OCI-M2 (cell line): ENCODE measurements at regions not wholly inside any gene's neighbourhood (a gene's known extent, or its start where the extent isn't known, plus 50 kb on each side); places are given as distances from the start of the nearest gene placed in this dataset.

Experiments
- DNase-seq: peaks from one replicate; lab custom pipeline; 2025; ENCODE audit not compliant: unreplicated experiment; lab: John Stamatoyannopoulos, UW

DNA sequence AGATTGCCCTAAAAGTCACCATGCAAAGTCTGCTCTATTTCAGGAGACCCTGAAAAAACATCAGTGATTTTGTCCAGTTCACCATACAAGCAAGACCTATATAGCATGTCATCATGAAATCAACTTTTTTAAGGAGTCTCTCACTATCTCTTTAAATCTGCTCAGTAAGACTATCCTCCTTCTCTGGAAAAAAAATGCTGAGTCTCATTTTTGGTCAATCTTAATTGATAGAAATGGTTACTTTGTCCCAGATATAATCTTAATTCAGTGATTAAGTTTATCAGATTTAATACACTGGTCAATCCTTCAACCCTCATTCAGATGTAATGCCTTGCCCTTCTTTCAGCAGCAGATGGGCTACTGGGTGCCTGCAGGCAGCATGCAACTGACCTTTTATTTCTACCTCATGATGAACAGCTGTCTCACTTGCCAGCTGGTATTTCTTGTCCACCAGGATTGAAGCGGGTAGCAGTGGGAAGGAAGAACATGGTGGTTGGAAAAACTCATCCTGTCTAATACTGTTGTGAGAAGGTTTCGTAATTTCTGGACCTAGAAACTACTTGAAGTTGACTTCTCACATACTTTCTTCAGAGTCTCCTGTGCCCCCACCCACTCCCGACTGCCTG is 375.3 kb downstream of the DNAH5 start:
- no peak for DNase-seq

DNA sequence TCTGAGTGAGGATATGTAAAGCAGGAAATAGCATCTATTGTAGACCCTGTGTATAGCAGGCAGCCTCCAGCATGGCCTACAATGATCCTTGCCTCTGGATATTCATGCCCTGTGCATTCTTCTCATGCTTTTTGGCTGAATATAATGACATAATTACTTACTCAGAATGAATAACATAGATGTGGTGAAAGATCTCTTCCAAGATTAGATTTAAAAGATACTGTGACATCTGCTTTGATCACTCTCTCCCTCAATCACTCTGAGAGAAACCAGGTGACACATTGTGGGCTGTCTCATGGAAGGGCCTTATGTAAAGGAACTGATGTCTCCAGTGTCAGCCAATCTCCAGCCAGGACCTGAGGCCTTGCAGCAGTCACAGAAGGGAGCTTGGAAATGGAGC is 376.7 kb downstream of the DNAH5 start:
- DNase-seq = no peak

DNA sequence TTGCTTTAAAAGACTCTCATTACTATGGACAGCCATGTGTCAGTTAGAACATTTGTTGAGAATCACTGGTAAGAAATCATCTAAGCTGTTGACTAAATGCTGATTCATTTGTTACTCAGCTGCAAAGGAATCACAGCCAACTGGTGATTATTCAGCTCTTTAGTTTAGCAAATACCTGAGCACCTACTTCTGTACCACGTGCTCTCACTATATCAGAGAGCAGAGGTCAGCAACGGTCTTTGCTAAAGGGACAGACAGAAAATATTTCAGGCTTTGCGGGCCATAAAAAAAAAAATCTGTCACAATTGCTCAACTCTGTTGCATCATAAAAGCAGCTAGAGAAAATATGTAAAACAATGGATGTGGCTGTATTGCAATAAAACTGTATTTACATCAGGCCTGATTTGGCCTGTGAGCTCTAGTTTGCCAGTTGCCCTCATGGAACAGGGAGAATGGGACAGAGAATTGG is 377.6 kb downstream of the DNAH5 start:
- DNase-seq = no peak

DNA sequence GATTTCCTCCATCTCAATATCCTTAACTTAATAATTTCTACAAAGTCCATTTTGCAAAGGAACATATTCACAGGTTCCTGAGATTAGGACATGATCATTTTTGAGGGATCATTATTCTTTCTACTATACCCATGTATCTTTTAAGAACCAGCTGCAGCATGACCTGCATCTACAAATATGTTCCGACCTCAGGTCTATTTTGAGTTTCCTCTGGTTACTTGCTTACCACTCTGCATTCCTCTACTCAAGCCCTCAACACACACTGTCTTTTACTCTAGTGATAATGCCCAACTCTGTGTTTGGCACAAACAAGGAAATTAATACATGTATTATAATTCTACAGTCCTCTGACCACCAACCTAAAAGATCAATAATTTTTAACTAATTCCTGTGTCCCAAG is 386.1 kb downstream of the DNAH5 start:
- DNase-seq = no peak

DNA sequence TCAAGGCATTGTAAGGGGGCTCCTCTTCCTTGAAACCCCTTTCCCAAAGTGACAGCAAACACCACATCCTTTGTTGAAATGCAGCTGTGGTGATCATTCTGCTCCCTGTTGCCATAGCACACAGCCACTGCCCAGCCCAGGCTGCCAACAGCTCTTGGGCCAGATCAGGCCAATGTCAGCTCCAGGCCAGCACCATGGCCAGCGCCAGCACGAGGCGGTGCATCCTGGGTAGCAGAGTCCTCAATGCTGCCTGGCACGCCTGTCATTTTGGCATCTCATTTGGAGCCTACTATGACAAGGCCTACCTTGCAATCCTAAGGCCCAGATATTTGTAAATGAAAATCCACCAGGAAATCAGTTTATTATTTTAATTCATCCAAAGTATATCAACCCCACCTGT is 390.6 kb downstream of the DNAH5 start:
- DNase-seq = no peak

DNA sequence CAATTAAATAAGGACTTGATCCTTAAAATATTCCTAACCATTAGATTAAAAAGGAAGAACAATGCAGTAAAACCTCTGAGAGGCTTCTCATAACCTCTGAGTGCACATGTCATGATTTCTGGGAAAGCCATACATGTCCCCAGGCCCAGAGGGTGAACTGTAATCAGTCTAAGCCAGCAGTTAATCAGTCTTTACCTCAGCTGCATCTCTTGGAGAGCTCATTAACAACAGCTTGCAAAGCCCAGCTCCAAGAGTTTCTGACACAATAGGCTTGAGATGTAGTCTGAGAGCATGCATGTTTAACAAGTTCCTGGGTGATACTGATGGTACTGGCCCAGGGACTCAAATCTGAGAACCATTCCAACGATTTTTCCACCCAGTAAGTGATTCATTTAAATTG is 392.1 kb downstream of the DNAH5 start:
- no peak for DNase-seq

DNA sequence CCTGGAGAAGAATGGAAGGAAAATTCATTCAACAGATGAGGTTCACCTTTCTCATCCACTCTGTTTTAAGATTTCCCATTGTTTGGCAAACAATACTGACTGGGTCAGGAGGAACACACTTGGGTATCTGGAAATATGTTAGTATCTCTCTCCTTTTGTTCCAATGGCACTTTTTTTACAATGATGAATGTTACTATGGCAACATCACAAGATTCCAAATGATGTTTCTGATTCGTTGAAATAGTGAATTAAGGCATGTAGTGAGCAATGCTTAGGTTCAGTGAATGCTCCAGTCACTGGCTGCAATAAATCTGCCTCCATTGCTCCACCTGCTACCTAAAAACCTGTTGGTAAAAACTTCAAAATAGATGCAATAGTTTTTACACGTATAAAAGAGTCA is 392.8 kb downstream of the DNAH5 start:
- no peak for DNase-seq

DNA sequence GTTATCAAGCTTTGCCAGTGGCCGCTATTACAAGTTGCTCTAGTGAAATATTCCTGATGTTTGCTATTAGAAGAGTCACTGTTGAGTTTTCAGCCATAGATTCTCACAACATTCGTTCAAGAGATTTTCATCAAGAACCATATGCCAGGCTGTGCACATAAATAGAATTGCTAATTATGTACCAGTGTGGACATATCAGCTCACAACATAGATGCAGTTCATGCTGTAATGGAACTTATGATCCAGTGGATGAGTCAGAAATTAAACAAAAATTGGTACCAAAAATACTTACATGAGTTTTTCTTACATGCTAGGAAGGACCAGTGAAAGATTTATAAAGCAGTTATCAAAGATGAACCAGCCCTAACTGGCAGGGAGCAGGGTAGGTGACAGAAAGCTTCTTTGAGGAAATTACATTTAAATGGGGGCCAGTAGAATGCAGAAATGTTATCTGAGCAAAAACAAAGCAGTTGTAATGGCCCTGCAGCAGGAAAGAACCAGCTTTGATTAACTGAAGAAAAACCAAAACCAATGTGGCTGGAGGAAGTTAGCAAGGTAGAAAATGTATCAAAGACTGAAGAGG is 404.2 kb downstream of the DNAH5 start:
- no peak for DNase-seq

DNA sequence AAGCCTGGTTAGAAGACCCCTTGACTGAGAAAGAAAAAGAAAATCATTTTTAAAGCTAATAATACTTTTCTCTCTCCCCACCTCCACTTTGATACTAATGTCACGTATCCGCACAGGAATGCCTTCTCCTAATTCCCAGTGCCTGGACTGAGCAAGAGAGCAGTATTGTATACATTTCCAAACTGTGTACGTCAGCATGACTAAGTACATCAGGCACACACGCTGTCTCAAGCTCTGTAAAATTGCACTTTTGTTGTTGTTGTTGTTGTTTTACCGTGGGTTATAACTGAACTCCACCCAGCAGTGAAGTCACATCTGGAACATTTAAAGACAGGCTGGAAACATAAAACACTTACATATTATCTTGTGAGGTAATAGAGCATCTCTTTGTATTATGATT is 407.6 kb downstream of the DNAH5 start:
- DNase-seq = no peak

DNA sequence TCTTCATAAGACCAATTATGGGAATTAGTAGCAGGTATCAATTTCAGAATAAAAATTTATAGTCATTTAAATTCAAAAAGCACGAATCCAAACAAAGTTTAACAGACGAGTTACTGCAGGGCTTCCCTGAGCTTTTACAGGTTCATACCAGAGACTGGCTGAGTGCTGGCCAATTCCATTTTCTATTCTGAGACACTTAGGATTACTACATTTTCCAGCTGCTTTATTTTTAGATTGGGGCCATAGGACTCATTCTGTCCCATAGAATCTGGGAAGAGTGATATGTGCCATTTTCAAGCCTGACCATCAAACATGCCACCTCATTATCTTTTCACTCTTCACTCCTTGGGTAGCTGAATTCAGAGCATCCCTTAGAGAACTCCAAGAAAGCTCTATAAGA is 410.7 kb downstream of the DNAH5 start:
- DNase-seq = no peak

DNA sequence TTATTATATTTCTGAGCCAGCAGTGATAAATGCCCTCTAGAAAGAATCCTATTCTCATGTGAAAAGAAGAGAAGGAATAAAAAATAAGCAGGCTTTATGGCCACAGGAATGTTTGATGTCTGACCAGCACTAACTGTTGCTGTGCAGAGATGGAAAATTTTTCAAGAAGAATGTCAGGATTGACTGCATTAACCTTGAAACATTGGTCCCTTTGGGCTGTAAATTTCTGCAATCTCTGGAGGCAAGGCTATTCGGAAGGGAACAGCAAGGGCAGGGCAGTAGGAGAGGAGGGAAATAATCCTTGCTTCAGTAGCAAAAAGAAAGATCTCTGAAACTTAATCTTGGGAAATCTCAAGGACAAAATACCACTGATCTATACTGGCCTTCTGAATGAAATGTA is 415.2 kb downstream of the DNAH5 start:
- no peak for DNase-seq

DNA sequence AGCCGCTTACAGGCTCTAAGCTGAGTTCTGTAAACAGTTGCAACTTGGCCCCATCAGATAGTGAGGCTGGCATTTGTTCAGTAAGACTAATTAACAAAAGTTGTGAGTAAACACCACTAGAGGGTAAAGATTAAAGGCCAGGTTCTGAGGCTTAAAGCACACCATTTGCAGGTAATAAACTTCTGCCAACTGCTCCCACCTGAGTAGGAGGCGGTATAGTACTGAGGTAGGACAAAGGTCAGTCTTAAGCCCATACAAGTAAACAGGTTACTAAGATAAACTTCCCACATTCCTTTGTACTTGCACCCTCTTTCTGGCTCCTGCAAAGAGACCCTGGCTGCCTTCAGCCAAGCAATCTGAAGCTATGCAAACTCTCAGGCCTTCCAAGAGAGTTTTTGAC is 419.6 kb downstream of the DNAH5 start:
- no peak for DNase-seq

DNA sequence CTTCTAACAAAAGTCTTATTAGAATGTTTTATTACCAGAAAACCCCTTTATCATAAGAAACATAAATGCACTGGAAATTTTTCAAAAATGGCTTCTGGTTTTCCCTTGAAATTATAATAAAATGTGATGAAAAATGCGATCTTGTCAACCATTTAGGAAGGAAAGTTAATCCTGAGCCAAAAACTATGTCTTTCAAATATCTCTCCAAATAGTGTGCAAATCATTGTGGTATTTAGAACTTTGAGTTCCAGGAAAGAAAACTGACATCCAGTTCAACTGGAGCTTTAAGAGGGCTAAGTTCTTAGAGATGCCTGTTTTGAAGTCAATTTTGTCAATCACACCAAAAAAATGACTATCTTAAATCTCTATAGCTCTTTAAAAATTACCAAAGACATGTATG is 425.4 kb downstream of the DNAH5 start:
- no peak for DNase-seq

DNA sequence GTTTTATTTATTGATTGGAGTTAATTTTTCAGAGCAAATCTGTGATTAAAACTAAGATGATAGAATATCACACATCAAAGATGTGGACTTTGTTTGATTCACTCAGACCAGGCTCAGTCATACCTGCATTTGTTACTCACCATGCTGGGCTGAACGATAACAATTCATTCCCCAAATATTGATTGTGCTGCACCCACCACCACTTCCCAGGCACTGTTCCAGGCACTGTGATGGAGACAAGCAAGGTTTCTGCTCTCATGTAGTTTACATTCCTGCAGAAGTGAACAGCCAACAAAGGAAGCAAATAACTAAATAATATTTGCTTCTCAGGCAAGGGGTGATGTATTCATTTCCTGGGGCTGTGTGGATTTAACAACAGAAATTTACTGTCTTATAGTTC is 428.3 kb downstream of the DNAH5 start:
- DNase-seq = no peak

DNA sequence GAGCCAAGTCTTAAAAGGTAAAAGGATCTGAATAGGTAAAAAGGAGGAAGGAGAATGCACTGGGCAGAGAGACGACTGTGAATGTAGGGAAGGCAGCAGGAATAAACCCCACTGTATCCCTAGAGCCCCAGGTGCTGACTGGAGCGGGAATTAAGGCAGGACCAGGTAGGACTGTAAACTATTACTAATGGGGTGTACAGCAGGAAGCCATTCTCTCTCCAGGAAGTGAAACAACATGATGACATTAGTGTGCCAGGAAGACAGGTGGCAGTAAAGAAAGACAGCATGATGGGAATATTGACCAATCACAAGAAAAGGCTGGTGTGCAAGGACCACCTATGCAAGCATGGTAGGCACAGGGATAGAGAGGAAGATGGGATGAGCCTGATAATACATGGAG is 433.0 kb downstream of the DNAH5 start:
- DNase-seq = no peak

DNA sequence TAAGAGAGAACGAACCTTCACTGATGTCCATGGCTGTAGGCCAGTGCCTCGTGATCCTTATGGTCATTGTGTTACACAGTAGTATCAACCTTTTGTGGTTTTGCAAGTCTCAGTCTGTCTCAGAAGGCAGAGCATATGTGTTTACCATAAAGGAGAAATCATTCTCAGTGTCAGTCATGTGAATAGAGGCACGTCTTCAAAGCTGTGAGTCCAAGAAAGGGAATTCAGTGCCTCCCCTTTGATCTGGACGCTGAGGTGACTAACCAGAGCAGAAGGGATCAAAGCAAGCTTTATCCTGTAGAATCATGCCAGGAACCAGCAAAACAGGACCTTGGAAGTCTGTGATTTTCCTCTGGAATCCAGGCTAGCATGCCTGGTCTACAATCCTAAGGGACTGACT is 433.9 kb downstream of the DNAH5 start:
- no peak for DNase-seq

DNA sequence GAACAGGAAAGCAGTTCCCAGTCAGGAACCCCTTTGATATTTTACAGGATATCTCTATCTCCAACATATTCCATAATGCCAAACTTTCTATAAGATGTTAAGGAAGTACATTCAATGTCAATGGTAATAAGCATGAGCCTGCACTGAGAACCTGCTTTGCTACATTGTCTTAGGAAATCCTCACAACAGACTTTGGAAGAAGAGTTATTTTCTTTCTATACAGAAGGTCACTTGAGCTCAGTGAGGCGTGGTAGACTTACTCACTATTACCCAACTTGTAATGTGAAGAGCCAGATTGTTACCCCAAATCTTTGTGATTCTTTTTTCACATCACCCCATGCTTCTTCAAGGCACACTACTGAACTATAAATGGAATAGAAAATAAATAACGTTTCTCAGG is 435.9 kb downstream of the DNAH5 start:
- no peak for DNase-seq

DNA sequence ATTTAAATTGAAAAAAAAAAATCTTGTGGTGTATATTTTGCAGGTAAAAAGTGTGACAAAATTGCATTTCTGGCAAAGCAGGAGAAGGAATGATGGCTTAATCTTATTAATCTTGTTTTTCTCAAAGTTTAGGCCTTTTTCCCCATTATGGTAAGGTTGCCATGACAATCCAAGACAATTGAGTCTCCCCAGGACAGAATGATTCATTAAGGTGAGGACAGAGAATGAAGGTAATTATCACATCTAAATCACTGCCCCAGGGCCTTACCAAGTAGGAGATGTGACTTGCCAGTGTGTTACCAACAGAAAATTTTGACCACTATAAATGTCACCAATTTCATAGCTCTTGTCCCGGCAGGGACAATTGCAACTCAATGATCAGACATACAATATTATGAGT is 439.2 kb downstream of the DNAH5 start:
- no peak for DNase-seq

DNA sequence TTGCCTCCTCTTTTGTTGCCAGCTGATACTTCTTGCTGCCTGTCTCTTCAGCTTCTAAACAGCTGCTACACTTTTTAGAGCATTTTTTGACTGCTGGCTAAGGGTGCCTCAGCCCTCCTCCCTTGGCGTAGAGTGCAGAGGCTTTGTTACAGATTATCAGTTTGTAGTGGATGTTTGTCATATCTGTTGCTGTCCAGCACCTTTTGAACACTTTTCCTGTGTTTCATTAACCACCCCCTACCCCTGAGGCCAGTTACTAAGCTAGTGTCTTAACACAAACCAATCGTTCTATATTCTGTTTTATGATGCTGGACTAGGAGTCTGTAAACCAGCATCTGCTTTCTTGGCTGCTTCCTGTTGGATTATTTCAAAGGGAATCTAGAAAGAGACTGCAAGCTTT is 441.5 kb downstream of the DNAH5 start:
- DNase-seq = no peak

DNA sequence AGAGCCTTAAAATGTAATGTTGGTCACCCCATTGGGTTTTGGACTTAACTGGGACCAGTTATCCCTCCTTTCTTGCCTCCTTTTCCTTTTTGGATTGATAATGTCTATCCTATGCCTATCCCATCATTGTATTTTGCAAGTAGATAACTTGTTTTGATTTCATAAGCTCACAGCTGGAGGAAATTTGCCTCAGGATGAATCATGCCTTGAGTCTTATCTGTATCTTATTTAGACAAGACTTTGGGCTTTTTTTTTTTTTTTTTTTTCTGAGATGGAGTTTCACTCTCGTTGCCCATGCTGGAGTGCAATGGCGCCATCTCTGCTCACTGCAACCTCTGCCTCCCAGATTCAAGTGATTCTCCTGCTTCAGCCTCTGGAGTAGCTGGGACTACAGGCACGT is 443.3 kb downstream of the DNAH5 start:
- no peak for DNase-seq

DNA sequence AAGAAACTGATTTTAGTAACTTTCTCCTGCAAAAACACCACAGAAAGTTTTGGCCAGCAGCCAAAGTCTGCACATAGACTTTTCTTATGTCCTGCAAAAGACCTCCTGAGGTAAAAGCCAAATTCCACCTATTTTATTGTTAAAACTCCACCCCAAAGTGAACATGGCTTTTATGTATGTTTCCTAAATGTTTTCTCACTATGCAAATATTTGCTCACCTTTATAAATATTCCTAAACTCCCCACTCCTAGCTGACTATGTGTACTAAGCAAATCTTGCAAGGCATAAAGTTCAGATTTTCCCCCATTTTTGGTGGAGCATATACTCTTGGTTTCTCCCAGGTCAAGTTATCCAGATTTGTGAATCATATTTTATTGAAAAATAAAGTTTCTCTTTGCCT is 446.2 kb downstream of the DNAH5 start:
- DNase-seq = no peak

DNA sequence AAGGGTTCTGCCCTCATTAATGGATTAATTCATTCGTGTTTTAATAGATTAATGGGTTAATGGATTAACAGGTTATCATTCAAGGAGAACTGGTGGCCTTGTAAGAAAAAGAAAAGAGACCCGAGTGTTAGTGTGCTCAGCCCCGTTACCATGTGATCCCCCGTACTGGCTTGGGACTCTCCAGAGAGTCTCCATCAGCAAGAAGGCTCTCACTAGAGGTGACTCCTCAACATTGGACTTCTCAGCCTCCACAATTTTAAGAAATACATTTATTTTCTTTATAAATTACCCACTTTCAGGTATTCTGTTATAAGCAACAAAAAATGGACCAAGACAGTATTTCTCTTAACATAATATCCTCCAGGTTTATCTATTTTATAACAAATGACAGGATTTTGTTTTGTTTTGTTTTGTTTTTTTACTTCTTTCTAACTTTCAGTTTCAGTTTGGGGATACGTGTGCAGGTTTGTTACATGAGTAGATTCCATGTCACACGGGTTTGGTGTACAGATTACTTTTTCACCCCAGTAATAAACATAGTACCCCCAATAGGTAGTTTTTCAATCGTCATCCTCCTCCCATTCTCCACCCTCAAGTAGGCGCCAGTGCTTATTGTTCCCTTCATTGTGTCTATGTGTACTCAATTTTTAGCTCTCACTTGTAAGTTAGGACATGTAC is 456.1 kb downstream of the DNAH5 start:
- no peak for DNase-seq

DNA sequence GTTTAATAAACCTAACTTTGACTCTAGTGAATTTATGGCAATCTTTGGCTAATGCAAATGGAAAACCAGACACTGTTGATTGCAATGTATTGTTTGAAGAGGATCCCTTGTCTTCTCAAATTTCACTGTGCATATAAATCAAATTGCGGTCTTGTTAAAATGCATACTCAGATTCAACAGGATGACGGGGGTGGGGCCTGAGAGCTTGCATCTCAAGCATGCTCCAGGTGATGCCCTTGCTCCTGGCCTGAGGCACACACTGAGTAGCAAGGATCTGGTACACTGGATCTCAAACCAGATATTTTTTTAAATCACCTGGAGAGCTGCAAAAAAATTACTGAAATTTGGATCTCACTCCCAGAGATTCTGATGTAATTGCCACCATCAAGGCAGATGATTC is 463.7 kb downstream of the DNAH5 start:
- DNase-seq = no peak
